ENCODE measurements at regions not wholly inside any gene's neighbourhood (a gene's known extent, or its start where the extent isn't known, plus 50 kb on each side); places are given as distances from the start of the nearest gene placed in this dataset.

- Histone ChIP-seq H3K9me2 (ENCODE audit: insufficient read depth) (no peaks in the 10 kb centered on the region), H3K4me2 (ENCODE audit: low read length) (no peak overlapping the region), H3K9ac (ENCODE audit: low read length) (no peak overlapping the region), H3K27me3 (ENCODE audit: insufficient read depth, low read length) (no peaks in the 10 kb centered on the region), H3K9me3 (ENCODE audit: control insufficient read depth in 1 of 2, insufficient read depth in 1 of 2, low read depth in 1 of 2, low read length in 2 of 2) (no peaks in the 10 kb centered on the region), H2AFZ (ENCODE audit: low read depth, low read length, poor library complexity, severe bottlenecking) (no peak overlapping the region), H3K4me1 (ENCODE audit: control insufficient read depth in 1 of 2, insufficient read depth in 2 of 2, low read length in 2 of 2) (no peaks in the 10 kb centered on the region), H4K20me1 (ENCODE audit: insufficient read depth) (no peaks in the 10 kb centered on the region), H3K79me2 (ENCODE audit: insufficient read depth, low read length) (no peaks in the 10 kb centered on the region), H3K36me3 (ENCODE audit: control insufficient read depth in 1 of 2, insufficient read depth in 2 of 2, low read length in 2 of 2) (no peaks in the 10 kb centered on the region), H3K27ac (ENCODE audit: low read depth, low read length) (no peak overlapping the region), H3K4me3 (replicated peaks in 1 of 2; ENCODE audit: low read depth in 1 of 2, low read length in 2 of 2) (no peak overlapping the region)
- ChIA-PET RAD21 (ENCODE audit: low non-redundant PET in 1 of 2, low total read pairs in 2 of 2, uncharacterized antibody in 2 of 2, unreplicated experiment in 2 of 2) (no interaction called here), CTCF (no interaction called here), POLR2A (no interaction called here)
- intact Hi-C loops (cut with micrococcal nuclease) = no loop called here
- TF ChIP-seq EGR1 (IDR thresholded peaks at IDR 0.05; ENCODE audit: low read depth) (no peak), SRF (IDR thresholded peaks at IDR 0.05; ENCODE audit: low read depth) (no peak), ATF3 (IDR thresholded peaks at IDR 0.05) (no peak)
- ATAC-seq = no peak
- no TSS peak for BruUV-seq (replicated peaks)
- DNase-seq (ENCODE audit: low read depth, low spot score) = no peak
Observed at GRCh38 chr7:18408868-18409267, 86.7 kb upstream of the HDAC9 start.

- H3K4me1 ChIP-seq (ENCODE audit: control insufficient read depth in 1 of 2, insufficient read depth in 2 of 2, low read length in 2 of 2) = no peaks in the 10 kb centered on the region
- H3K4me2 ChIP-seq (ENCODE audit: low read length) = no peak overlapping the region
- intact Hi-C loops (cut with micrococcal nuclease) = no loop called here
- ATAC-seq (no peak), DNase-seq (ENCODE audit: low read depth, low spot score) (no peak)
- H3K4me3 ChIP-seq (replicated peaks in 1 of 2; ENCODE audit: low read depth in 1 of 2, low read length in 2 of 2) = no peak overlapping the region
- H4K20me1 ChIP-seq (ENCODE audit: insufficient read depth) = no peaks in the 10 kb centered on the region
- H3K9ac ChIP-seq (ENCODE audit: low read length) = no peak overlapping the region
- no peak overlapping the region for H2AFZ ChIP-seq (ENCODE audit: low read depth, low read length, poor library complexity, severe bottlenecking)
- BruUV-seq (replicated peaks) = no TSS peak
- no peak overlapping the region for H3K27ac ChIP-seq (ENCODE audit: low read depth, low read length)
- H3K9me2 ChIP-seq (ENCODE audit: insufficient read depth) = no peaks in the 10 kb centered on the region
- TF ChIP-seq RAD21 (IDR thresholded peaks at IDR 0.05; ENCODE audit: low read depth) = no peak
- TF ChIP-seq POLR2AphosphoS5 (IDR thresholded peaks at IDR 0.05; ENCODE audit: low read depth, low read length) = no peak
- no peak for TF ChIP-seq EZH2phosphoT487 (IDR thresholded peaks at IDR 0.05; ENCODE audit: borderline replicate concordance)
- no peak for TF ChIP-seq YY1 (IDR thresholded peaks at IDR 0.05; ENCODE audit: extremely low read depth, insufficient replicate concordance, low read depth, low read length)
- no peak for TF ChIP-seq REST (IDR thresholded peaks at IDR 0.05; ENCODE audit: low read depth)
- TF ChIP-seq ZFX (IDR thresholded peaks at IDR 0.05) = no peak
- TF ChIP-seq MAX (IDR thresholded peaks at IDR 0.05) = no peak
- TF ChIP-seq EZH2 (IDR thresholded peaks at IDR 0.05) = no peak
- no peak for TF ChIP-seq JUND (IDR thresholded peaks at IDR 0.05)
- no peak for TF ChIP-seq SRF (IDR thresholded peaks at IDR 0.05; ENCODE audit: low read depth)
- no peak for TF ChIP-seq FOSL1 (IDR thresholded peaks at IDR 0.05; ENCODE audit: low read depth)
- TF ChIP-seq ZBTB33 (IDR thresholded peaks at IDR 0.05; ENCODE audit: extremely low read depth, insufficient replicate concordance, low read length) = no peak
- no peaks in the 10 kb centered on the region for H3K79me2 ChIP-seq (ENCODE audit: insufficient read depth, low read length)
- H3K27me3 ChIP-seq (ENCODE audit: insufficient read depth, low read length) = no peaks in the 10 kb centered on the region
- POLR2A ChIA-PET = no interaction called here
- CTCF ChIA-PET = no interaction called here
- RAD21 ChIA-PET (ENCODE audit: low non-redundant PET in 1 of 2, low total read pairs in 2 of 2, uncharacterized antibody in 2 of 2, unreplicated experiment in 2 of 2) = no interaction called here
- H3K36me3 ChIP-seq (ENCODE audit: control insufficient read depth in 1 of 2, insufficient read depth in 2 of 2, low read length in 2 of 2) = no peaks in the 10 kb centered on the region
- H3K9me3 ChIP-seq (ENCODE audit: control insufficient read depth in 1 of 2, insufficient read depth in 1 of 2, low read depth in 1 of 2, low read length in 2 of 2) = no peaks in the 10 kb centered on the region
Observed at GRCh38 chr7:18413447-18413846, 82.1 kb upstream of the HDAC9 start.
